HEK293 (cell line): ENCODE measurements at regions not wholly inside any gene's neighbourhood (a gene's known extent, or its start where the extent isn't known, plus 50 kb on each side); places are given as distances from the start of the nearest gene placed in this dataset.
A peak's percentile ranks its signal among the peaks of the same experiment; 100 is the strongest.

ENCODE experiments used
- CTCF ChIA-PET: fragments of 350-600 bp; formaldehyde crosslinking; extraction: SDS; loops from one replicate; lab custom pipeline; 2021; ENCODE audit warnings: antibody characterized with exemption; lab: Yijun Ruan, JAX
- POLR2A ChIA-PET: fragments of 300-600 bp; formaldehyde crosslinking; extraction: SDS; loops from one replicate; lab custom pipeline; 2020; ENCODE audit warnings: antibody characterized with exemption, inconsistent platforms; lab: Yijun Ruan, JAX
- H3K27ac ChIP-seq: fragments of 200-500 bp; sonication (Bioruptor generic); 2 replicates; pipeline ENCODE4 v1.5.1; 2014; ENCODE audit warnings: low read depth, low read length, control low read depth, inconsistent platforms; ENCODE audit errors: extremely low read depth
- H3K36me3 ChIP-seq, 2 experiments: fragments of 200-500 bp in 1 of 2; sonication (Bioruptor generic) in 1 of 2; 1 replicate in 1 of 2; 2 replicates in 1 of 2; pipeline ENCODE4 v1.5.1; 2014 to 2017; ENCODE audit warnings: inconsistent platforms in 2 of 2, low read length in 2 of 2; ENCODE audit not compliant: control insufficient read depth in 2 of 2, insufficient read depth in 1 of 2
- H3K4me1 ChIP-seq: fragments of 200-500 bp; sonication (Bioruptor generic); 2 replicates; pipeline ENCODE4 v1.5.1; 2014; ENCODE audit warnings: mild to moderate bottlenecking, low read length, inconsistent platforms; ENCODE audit not compliant: control insufficient read depth, insufficient read depth
- H3K4me3 ChIP-seq: 2 replicates; pipeline ENCODE4 v1.5.1; 2011; ENCODE audit warnings: low read depth, mild to moderate bottlenecking, control low read depth, low read length, moderate library complexity
- H3K9me3 ChIP-seq: fragments of 200-500 bp; sonication (Bioruptor generic); 2 replicates; pipeline ENCODE4 v1.5.1; 2014; ENCODE audit warnings: low read depth, low read length, inconsistent platforms; ENCODE audit not compliant: control insufficient read depth, insufficient read depth
- KLF1 ChIP-seq: fragments of 450-650 bp; formaldehyde crosslinking; IDR thresholded peaks from 2 replicates; pipeline ENCODE4 v1.5.1; 2016; ENCODE audit warnings: missing biosample characterization, missing genetic modification characterization
- KLF9 ChIP-seq: fragments of 450-650 bp; formaldehyde crosslinking; IDR thresholded peaks from 2 replicates; pipeline ENCODE4 v1.5.1; 2016; ENCODE audit warnings: missing biosample characterization, missing genetic modification characterization, low read depth
- REPIN1 ChIP-seq: fragments of 450-650 bp; formaldehyde crosslinking; IDR thresholded peaks from 2 replicates; pipeline ENCODE4 v1.5.1; 2017; ENCODE audit warnings: missing biosample characterization, missing genetic modification characterization, low read depth
- TSHZ1 ChIP-seq: fragments of 450-650 bp; formaldehyde crosslinking; IDR thresholded peaks from 2 replicates; pipeline ENCODE4 v1.5.1; 2016; ENCODE audit warnings: missing biosample characterization, missing genetic modification characterization, borderline replicate concordance
- ZBTB48 ChIP-seq: fragments of 450-650 bp; formaldehyde crosslinking; IDR thresholded peaks from 2 replicates; pipeline ENCODE4 v1.5.1; 2016; ENCODE audit warnings: missing biosample characterization, missing genetic modification characterization
- ZBTB7A ChIP-seq: fragments of 450-650 bp; formaldehyde crosslinking; IDR thresholded peaks from 2 replicates; pipeline ENCODE4 v1.5.1; 2016; ENCODE audit warnings: low read depth, missing biosample characterization, missing genetic modification characterization
- ZNF146 ChIP-seq: fragments of 450-650 bp; formaldehyde crosslinking; IDR thresholded peaks from 2 replicates; pipeline ENCODE4 v1.5.1; 2016; ENCODE audit warnings: missing biosample characterization, missing genetic modification characterization
- ZNF157 ChIP-seq: fragments of 450-650 bp; formaldehyde crosslinking; IDR thresholded peaks from 2 replicates; pipeline ENCODE4 v1.5.1; 2016; ENCODE audit warnings: missing biosample characterization, missing genetic modification characterization
- ZNF16 ChIP-seq: fragments of 450-650 bp; formaldehyde crosslinking; IDR thresholded peaks from 2 replicates; pipeline ENCODE4 v1.5.1; 2016; ENCODE audit warnings: low read depth, missing biosample characterization, missing genetic modification characterization
- ZNF174 ChIP-seq: fragments of 450-650 bp; formaldehyde crosslinking; IDR thresholded peaks from 2 replicates; pipeline ENCODE4 v1.5.0; 2017; ENCODE audit warnings: missing biosample characterization, mild to moderate bottlenecking, missing genetic modification characterization
- ZNF175 ChIP-seq: fragments of 450-650 bp; formaldehyde crosslinking; IDR thresholded peaks from 2 replicates; pipeline ENCODE4 v1.5.1; 2016; ENCODE audit warnings: missing biosample characterization, missing genetic modification characterization
- ZNF18 ChIP-seq: fragments of 450-650 bp; formaldehyde crosslinking; IDR thresholded peaks from 2 replicates; pipeline ENCODE4 v1.5.1; 2016; ENCODE audit warnings: missing biosample characterization, missing genetic modification characterization
- ZNF311 ChIP-seq: fragments of 450-650 bp; formaldehyde crosslinking; IDR thresholded peaks from 2 replicates; pipeline ENCODE4 v1.5.1; 2017; ENCODE audit warnings: missing biosample characterization, missing genetic modification characterization, borderline replicate concordance
- ZNF354C ChIP-seq: fragments of 450-650 bp; formaldehyde crosslinking; IDR thresholded peaks from 2 replicates; pipeline ENCODE4 v1.5.1; 2016; ENCODE audit warnings: missing biosample characterization, missing genetic modification characterization, low read depth, borderline replicate concordance
- ZNF404 ChIP-seq: fragments of 450-650 bp; formaldehyde crosslinking; IDR thresholded peaks from 2 replicates; pipeline ENCODE4 v1.5.1; 2017; ENCODE audit warnings: missing biosample characterization, missing genetic modification characterization
- ZNF530 ChIP-seq: fragments of 450-650 bp; formaldehyde crosslinking; IDR thresholded peaks from 2 replicates; pipeline ENCODE4 v1.5.1; 2016; ENCODE audit warnings: low read depth, missing biosample characterization, missing genetic modification characterization
- ZNF561 ChIP-seq: fragments of 450-650 bp; IDR thresholded peaks from 2 replicates; pipeline ENCODE4 v1.5.1; 2018; ENCODE audit warnings: missing biosample characterization, missing genetic modification characterization, borderline replicate concordance
- ZNF585B ChIP-seq: fragments of 450-650 bp; formaldehyde crosslinking; IDR thresholded peaks from 2 replicates; pipeline ENCODE4 v1.5.1; 2016; ENCODE audit warnings: missing biosample characterization, missing genetic modification characterization
- ZNF621 ChIP-seq: fragments of 450-650 bp; formaldehyde crosslinking; IDR thresholded peaks from 2 replicates; pipeline ENCODE4 v1.5.1; 2017; ENCODE audit warnings: missing biosample characterization, missing genetic modification characterization

GRCh38 chr1:229004066-229004833, 266.7 kb upstream of the RAB4A start (continued):
- TF ChIP-seq KLF1 (tag by site-specific recombination): no peak
- TF ChIP-seq ZNF157: no peak
- TF ChIP-seq ZNF146: no peak

GRCh38 chr1:229005097-229005496, 265.8 kb upstream of the RAB4A start:
- ChIA-PET POLR2A (no interaction called here), CTCF (no interaction called here)
- Histone ChIP-seq H3K36me3 (no peaks in the 10 kb centered on the region), H3K4me3 (no peak overlapping the region), H3K4me1 (0 out of 2 replicates have a peak, but pooled peaks cover 3% of the 10 kb centered on the region), H3K9me3 (no peaks in the 10 kb centered on the region), H3K27ac (no peak overlapping the region)
- no peak for TF ChIP-seq ZNF174
- peak; percentile 82 for TF ChIP-seq ZNF18 (tag by site-specific recombination)
- TF ChIP-seq ZBTB48 (tag by site-specific recombination): peak; percentile 22; the same call in 1 of the 2 replicates

- H3K27ac ChIP-seq: no peak overlapping the region
- H3K4me1 ChIP-seq: 0 out of 2 replicates have a peak, but pooled peaks cover 3% of the 10 kb centered on the region
- CTCF ChIA-PET: interaction anchor here (0.5 to 0.6 kb wide), 2 partner anchors 100 to 112 kb away, joined by 3 to 4 read pairs; no protein-coding TSS in a partner anchor
- TF ChIP-seq ZNF530 (tag by site-specific recombination): no peak
- no peak for TF ChIP-seq ZNF354C (tag by site-specific recombination)
- no peak for TF ChIP-seq KLF9
- TF ChIP-seq ZBTB7A (tag by site-specific recombination): no peak
- no peak for TF ChIP-seq REPIN1
- TF ChIP-seq ZNF175 (tag by site-specific recombination): no peak
- no peak for TF ChIP-seq ZNF16 (tag by site-specific recombination)
- TF ChIP-seq ZNF561 (tag by site-specific recombination): no peak
- TF ChIP-seq ZNF621 (tag by site-specific recombination): no peak
- H3K9me3 ChIP-seq: no peaks in the 10 kb centered on the region
- no peak overlapping the region for H3K4me3 ChIP-seq
- POLR2A ChIA-PET: no interaction called here
- no peaks in the 10 kb centered on the region for H3K36me3 ChIP-seq
These were observed 265.4 kb upstream of the RAB4A start for GRCh38 chr1:229005556-229005955.

- 0 out of 2 replicates have a peak, but pooled peaks cover 3% of the 10 kb centered on the region for H3K4me1 ChIP-seq
- no peak for TF ChIP-seq TSHZ1 (tag by site-specific recombination)
- TF ChIP-seq ZNF585B (tag by site-specific recombination): 0 out of 2 replicates have a peak, but pooled peaks have one; percentile 23
- no peak for TF ChIP-seq ZNF404 (tag by site-specific recombination)
- no peak for TF ChIP-seq ZNF311
- TF ChIP-seq, all 188 proteins: peak for 1
- POLR2A ChIA-PET: interaction anchor here (0.9 kb wide), 1 partner anchor 8 kb away, joined by 3 read pairs; no protein-coding TSS in a partner anchor
These were observed 264.6 kb upstream of the RAB4A start for GRCh38 chr1:229006121-229006870.

More at GRCh38 chr1:229006121-229006870, 264.6 kb upstream of the RAB4A start:
- H3K36me3 ChIP-seq: no peaks in the 10 kb centered on the region
- no peaks in the 10 kb centered on the region for H3K9me3 ChIP-seq
- H3K4me3 ChIP-seq: no peak overlapping the region
- H3K27ac ChIP-seq: no peak overlapping the region
- CTCF ChIA-PET: interaction anchor here (0.5 to 0.6 kb wide), 2 partner anchors 99 to 112 kb away, joined by 3 to 4 read pairs; no protein-coding TSS in a partner anchor
